MM.1S (cell line): ENCODE measurements at regions not wholly inside any gene's neighbourhood (a gene's known extent, or its start where the extent isn't known, plus 50 kb on each side); places are given as distances from the start of the nearest gene placed in this dataset.

ENCODE experiments used
- CTCF ChIP-seq: fragments of 300-600 bp; sonication (generic); IDR thresholded peaks from 2 replicates; pipeline ENCODE4 v1.5.1; 2016; ENCODE audit warnings: antibody characterized with exemption, low read length, mixed read lengths
- EZH2 ChIP-seq: fragments of 300-600 bp; sonication (generic); optimal IDR thresholded peaks from 2 replicates; pipeline ENCODE3; 2017; ENCODE audit warnings: low read depth, mild to moderate bottlenecking, antibody characterized with exemption, low read length, mixed read lengths

- TF ChIP-seq CTCF (no peak), EZH2 (no peak)
These were observed 166.9 kb downstream of the MYCN start for GRCh38 chr2:16107246-16107645.
